CD4-positive, alpha-beta T cell (primary cell): ENCODE measurements at regions not wholly inside any gene's neighbourhood (a gene's known extent, or its start where the extent isn't known, plus 50 kb on each side); places are given as distances from the start of the nearest gene placed in this dataset.

Experiments
- ATAC-seq: fragments of 200-7000 bp; cut with Tn5 transposase; one replicate; pipeline ENCODE4 v1.10.0; 2022; ENCODE audit warnings: mild to moderate bottlenecking; ENCODE audit not compliant: poor library complexity
- CTCF ChIA-PET: fragments of 350-600 bp; sonication (Branson Sonifier 250); formaldehyde crosslinking; loops from one replicate; lab custom pipeline; 2021; ENCODE audit warnings: antibody characterized with exemption, inconsistent platforms; lab: Charles Lee
- POLR2A ChIA-PET: fragments of 350-600 bp; sonication (Branson Sonifier 250); formaldehyde crosslinking; loops from one replicate; lab custom pipeline; 2021; ENCODE audit warnings: antibody characterized with exemption, inconsistent platforms; lab: Charles Lee
- DNase-seq, 14 experiments: peaks; one replicate each; pipeline ENCODE4 v3.0.0-alpha.2; 2013 to 2020; ENCODE audit warnings: mixed read lengths in 2 of 14
- H3K27ac ChIP-seq, 2 donors: one replicate each; pipeline versions ENCODE4 v1.5.1 to v1.7.0; 2013; ENCODE audit warnings: low read length in 2 of 2, low read depth in 1 of 2, mild to moderate bottlenecking in 1 of 2
- H3K27me3 ChIP-seq, 2 experiments: 1 replicate in 1 of 2; 2 replicates in 1 of 2; pipeline versions ENCODE4 v1.6.1 to v1.7.0; 2013; ENCODE audit warnings: low read length in 2 of 2, control low read depth in 1 of 2, mild to moderate bottlenecking in 1 of 2, moderate library complexity in 1 of 2; ENCODE audit not compliant: insufficient read depth in 2 of 2, control insufficient read depth in 1 of 2
- H3K36me3 ChIP-seq: one replicate; pipeline ENCODE4 v1.6.1; 2013; ENCODE audit warnings: low read length, control low read depth; ENCODE audit not compliant: insufficient read depth
- H3K4me1 ChIP-seq: one replicate; pipeline ENCODE4 v1.6.1; 2013; ENCODE audit warnings: low read length, control low read depth; ENCODE audit not compliant: insufficient read depth
- H3K4me3 ChIP-seq: one replicate; pipeline ENCODE4 v1.5.1; 2013; ENCODE audit warnings: mild to moderate bottlenecking, low read length, moderate library complexity
- H3K9me3 ChIP-seq, 2 experiments: 1 replicate in 1 of 2; 2 replicates in 1 of 2; pipeline versions ENCODE4 v1.6.1 to v1.7.0; 2013; ENCODE audit warnings: low read length in 2 of 2, mild to moderate bottlenecking in 2 of 2, control low read depth in 1 of 2, moderate library complexity in 1 of 2; ENCODE audit not compliant: control insufficient read depth in 1 of 2, insufficient read depth in 1 of 2
- H3K27ac Mint-ChIP-seq: one replicate; pipeline ENCODE4 v1.8.0; 2020; ENCODE audit warnings: mixed read lengths
- H3K27me3 Mint-ChIP-seq: one replicate; pipeline ENCODE4 v1.8.0; 2021; ENCODE audit warnings: mixed read lengths
- H3K36me3 Mint-ChIP-seq: one replicate; pipeline ENCODE4 v1.8.0; 2021; ENCODE audit warnings: low read depth, mixed read lengths
- H3K4me1 Mint-ChIP-seq: one replicate; pipeline ENCODE4 v1.8.0; 2021; ENCODE audit warnings: low read depth, mixed read lengths
- H3K4me3 Mint-ChIP-seq: one replicate; pipeline ENCODE4 v1.8.0; 2020; ENCODE audit warnings: mild to moderate bottlenecking, mixed read lengths
- H3K9me3 Mint-ChIP-seq: one replicate; pipeline ENCODE4 v1.8.0; 2020; ENCODE audit warnings: mixed read lengths
- intact Hi-C, 2 experiments: fragments of 100-400 bp; cut with DNase I in 1 of 2; cut with micrococcal nuclease in 1 of 2; formaldehyde crosslinking; loops; one replicate each; pipeline versions ENCODE4 v1.15.1 to v1.9.0; 2023 to 2025; cut with DNase I, micrococcal nuclease
- TF ChIP-seq, protein P1 (sequence below): fragments of 200-600 bp; IDR thresholded peaks from one replicate; pipeline ENCODE4 v1.8.0; 2022; ENCODE audit warnings: antibody characterized with exemption, mild to moderate bottlenecking

DNA sequence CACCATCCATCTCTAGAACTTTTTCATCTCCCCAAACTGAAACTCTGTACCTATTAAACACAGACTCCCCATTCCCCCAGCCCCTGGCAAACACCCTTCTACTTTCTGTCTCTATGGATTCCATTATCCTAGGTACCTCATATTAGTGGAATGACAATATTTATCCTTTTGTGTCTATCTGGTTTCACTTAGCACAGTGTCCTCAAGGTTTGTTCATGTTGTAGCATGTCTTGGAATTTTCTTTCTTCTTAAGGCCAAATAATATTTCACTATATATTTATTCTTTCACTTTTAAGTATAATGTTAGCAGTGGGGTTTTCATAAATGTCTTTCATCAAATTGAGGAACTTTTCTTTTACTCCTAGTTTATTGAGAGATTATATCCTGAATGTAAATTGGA lies 56.8 kb upstream of the DSP start:
- DNase-seq (no peak), ATAC-seq (no peak)
- intact Hi-C loops = no loop called here
- no peaks in the 10 kb centered on the region for H3K36me3 ChIP-seq
- Mint-ChIP-seq H3K4me3 (no peak overlapping the region), H3K36me3 (no peaks in the 10 kb centered on the region), H3K27ac (no peak overlapping the region), H3K27me3 (peaks cover 10% of the 10 kb centered on the region), H3K9me3 (no peaks in the 10 kb centered on the region), H3K4me1 (no peaks in the 10 kb centered on the region)
- no peaks in the 10 kb centered on the region for H3K4me1 ChIP-seq
- TF ChIP-seq, protein P1, sequence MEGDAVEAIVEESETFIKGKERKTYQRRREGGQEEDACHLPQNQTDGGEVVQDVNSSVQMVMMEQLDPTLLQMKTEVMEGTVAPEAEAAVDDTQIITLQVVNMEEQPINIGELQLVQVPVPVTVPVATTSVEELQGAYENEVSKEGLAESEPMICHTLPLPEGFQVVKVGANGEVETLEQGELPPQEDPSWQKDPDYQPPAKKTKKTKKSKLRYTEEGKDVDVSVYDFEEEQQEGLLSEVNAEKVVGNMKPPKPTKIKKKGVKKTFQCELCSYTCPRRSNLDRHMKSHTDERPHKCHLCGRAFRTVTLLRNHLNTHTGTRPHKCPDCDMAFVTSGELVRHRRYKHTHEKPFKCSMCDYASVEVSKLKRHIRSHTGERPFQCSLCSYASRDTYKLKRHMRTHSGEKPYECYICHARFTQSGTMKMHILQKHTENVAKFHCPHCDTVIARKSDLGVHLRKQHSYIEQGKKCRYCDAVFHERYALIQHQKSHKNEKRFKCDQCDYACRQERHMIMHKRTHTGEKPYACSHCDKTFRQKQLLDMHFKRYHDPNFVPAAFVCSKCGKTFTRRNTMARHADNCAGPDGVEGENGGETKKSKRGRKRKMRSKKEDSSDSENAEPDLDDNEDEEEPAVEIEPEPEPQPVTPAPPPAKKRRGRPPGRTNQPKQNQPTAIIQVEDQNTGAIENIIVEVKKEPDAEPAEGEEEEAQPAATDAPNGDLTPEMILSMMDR = no peak
- H3K27ac ChIP-seq = no peak overlapping the region
- ChIA-PET POLR2A (no interaction called here), CTCF (no interaction called here)
- H3K27me3 ChIP-seq = no peaks in the 10 kb centered on the region
- H3K4me3 ChIP-seq = no peak overlapping the region
- no peaks in the 10 kb centered on the region for H3K9me3 ChIP-seq

DNA sequence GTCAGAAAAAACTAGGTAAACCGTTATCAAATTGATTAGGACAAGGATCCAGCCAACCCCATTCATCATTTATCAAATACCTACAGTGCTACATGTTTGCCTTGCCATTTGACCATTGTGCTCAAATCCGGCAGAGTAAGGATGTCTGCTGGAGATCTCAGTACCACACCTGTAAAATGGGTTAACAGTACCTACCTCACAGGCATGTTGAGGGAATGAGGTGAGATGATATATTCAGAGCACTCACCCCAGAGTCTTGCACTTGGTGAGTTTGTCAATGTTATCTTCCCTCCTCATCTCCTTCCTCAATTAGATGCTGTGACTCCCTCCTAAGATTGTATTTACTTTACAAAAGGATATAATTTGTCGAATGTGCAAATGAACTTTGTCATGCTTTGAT lies 54.5 kb upstream of the DSP start:
- no peak overlapping the region for H3K4me3 ChIP-seq
- TF ChIP-seq, protein P1 = no peak
- H3K27me3 ChIP-seq = peaks cover 0 to 6% of the 10 kb centered on the region in 2 experiments
- H3K27me3 Mint-ChIP-seq = peaks cover 15% of the 10 kb centered on the region
- intact Hi-C loops = no loop called here
- CTCF ChIA-PET = no interaction called here
- H3K36me3 ChIP-seq = no peaks in the 10 kb centered on the region
- H3K9me3 ChIP-seq = no peaks in the 10 kb centered on the region
- H3K27ac ChIP-seq = no peak overlapping the region
- ATAC-seq (no peak), DNase-seq (no peak)
- H3K36me3 Mint-ChIP-seq = no peaks in the 10 kb centered on the region
- H3K9me3 Mint-ChIP-seq = no peaks in the 10 kb centered on the region
- H3K4me1 ChIP-seq = no peaks in the 10 kb centered on the region
- H3K4me3 Mint-ChIP-seq = no peak overlapping the region
- no peaks in the 10 kb centered on the region for H3K4me1 Mint-ChIP-seq
- POLR2A ChIA-PET = no interaction called here
- no peak overlapping the region for H3K27ac Mint-ChIP-seq

DNA sequence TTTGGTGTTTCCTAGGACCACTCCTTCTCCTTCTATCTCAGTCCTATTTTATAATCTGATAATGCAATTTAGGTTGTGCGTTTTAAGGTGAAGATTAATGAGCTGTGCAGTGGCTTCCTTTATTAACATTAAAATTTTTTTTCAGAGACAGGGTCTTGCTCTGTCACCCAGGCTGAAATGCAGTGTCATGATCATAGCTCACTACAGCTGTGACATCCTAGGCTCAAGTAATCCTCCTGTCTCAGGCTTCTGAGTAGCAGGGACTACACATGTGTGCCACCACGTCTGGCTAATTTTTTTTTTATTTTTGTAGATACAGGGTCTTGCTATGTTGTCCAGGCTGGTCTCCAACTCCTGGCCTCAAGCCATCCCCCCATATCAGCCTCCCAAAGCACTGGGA lies 53.0 kb upstream of the DSP start:
- H3K4me1 Mint-ChIP-seq = no peaks in the 10 kb centered on the region
- no peaks in the 10 kb centered on the region for H3K9me3 Mint-ChIP-seq
- TF ChIP-seq, protein P1 = no peak
- H3K36me3 Mint-ChIP-seq = no peaks in the 10 kb centered on the region
- intact Hi-C loops = no loop called here
- no peak overlapping the region for H3K4me3 ChIP-seq
- ATAC-seq (no peak), DNase-seq (no peak)
- H3K27me3 ChIP-seq = peaks cover 0 to 10% of the 10 kb centered on the region in 2 experiments
- no peak overlapping the region for H3K4me3 Mint-ChIP-seq
- ChIA-PET POLR2A (no interaction called here), CTCF (interaction anchor here (0.7 kb wide), 1 partner anchor 71 kb away, joined by 5 read pairs; no protein-coding TSS in a partner anchor)
- H3K36me3 ChIP-seq = no peaks in the 10 kb centered on the region
- H3K27ac Mint-ChIP-seq = no peak overlapping the region
- no peak overlapping the region for H3K27ac ChIP-seq
- no peaks in the 10 kb centered on the region for H3K9me3 ChIP-seq
- peaks cover 27% of the 10 kb centered on the region for H3K27me3 Mint-ChIP-seq
- no peaks in the 10 kb centered on the region for H3K4me1 ChIP-seq
